ENCODE measurements at regions not wholly inside any gene's neighbourhood (a gene's known extent, or its start where the extent isn't known, plus 50 kb on each side); places are given as distances from the start of the nearest gene placed in this dataset.

GRCh38 chr3:95028688-95029087, 965.8 kb downstream of the NSUN3 start (continued):
- TF ChIP-seq MNT (conservative IDR thresholded peaks at IDR 0.05) (no peak), CHD2 (IDR thresholded peaks at IDR 0.05; ENCODE audit: low read depth, low read length) (no peak), CBFA2T2 (conservative IDR thresholded peaks at IDR 0.05) (no peak)

GRCh38 chr3:95029644-95030043, 966.8 kb downstream of the NSUN3 start:
- intact Hi-C loops (cut with micrococcal nuclease), result no loop called here
- no peaks in the 10 kb centered on the region for H3K9me1 ChIP-seq (ENCODE audit: control insufficient read depth, insufficient read depth, low read length)
- H3K4me2 ChIP-seq (ENCODE audit: insufficient read depth, low read length), result no peak overlapping the region
- no peaks in the 10 kb centered on the region for H3K27me3 ChIP-seq (ENCODE audit: control insufficient read depth in 2 of 2, insufficient read depth in 2 of 2, low read length in 2 of 2)
- H3K4me3 ChIP-seq, result no peak overlapping the region
- POLR2A ChIA-PET, result no interaction called here
- no peaks in the 10 kb centered on the region for H3K4me1 ChIP-seq (replicated peaks in 1 of 2; ENCODE audit: control insufficient read depth in 2 of 2, insufficient read depth in 2 of 2, low read length in 2 of 2)
- CTCF ChIA-PET (ENCODE audit: low intra/inter-chr PET ratio), result no interaction called here
- no peak for DNase-seq (ENCODE audit: extremely low read depth in 1 of 4, low spot score in 3 of 4)
- ATAC-seq, result no peak
- H3K27ac ChIP-seq (ENCODE audit: extremely low read depth, low read depth, low read length), result no peak overlapping the region
- no peaks in the 10 kb centered on the region for H4K20me1 ChIP-seq (replicated peaks; ENCODE audit: control insufficient read depth, insufficient read depth, low read length)
- H3K9me3 ChIP-seq (replicated peaks; ENCODE audit: control insufficient read depth, insufficient read depth, low read depth, low read length), result no peaks in the 10 kb centered on the region
- H3K9ac ChIP-seq (ENCODE audit: insufficient read depth in 1 of 2, low read depth in 2 of 2, low read length in 2 of 2), result no peak overlapping the region
- H2AFZ ChIP-seq (ENCODE audit: low read depth, low read length), result no peak overlapping the region
- BruUV-seq (replicated peaks), result no TSS peak
- FAIRE-seq, result no peak
- no peaks in the 10 kb centered on the region for H3K79me2 ChIP-seq (ENCODE audit: control insufficient read depth, insufficient read depth, low read length)
- in situ Hi-C loops (cut with MboI), result no loop called here
- no peaks in the 10 kb centered on the region for H3K36me3 ChIP-seq (ENCODE audit: control insufficient read depth, insufficient read depth, low read length)
- TF ChIP-seq E2F6 (IDR thresholded peaks at IDR 0.05; ENCODE audit: borderline replicate concordance in 1 of 2, extremely low read depth in 1 of 2, insufficient read depth in 1 of 2, insufficient read length in 1 of 2, low read depth in 1 of 2, low read length in 1 of 2, poor library complexity in 1 of 2, severe bottlenecking in 1 of 2) (no peak), ZSCAN29 (IDR thresholded peaks at IDR 0.05) (no peak), GABPB2 (CRISPR knock-in tag; conservative IDR thresholded peaks at IDR 0.05) (no peak), HNRNPL (IDR thresholded peaks at IDR 0.05; ENCODE audit: low read depth, low read length) (no peak), NR2F6 (CRISPR knock-in tag; IDR thresholded peaks at IDR 0.05) (no peak), MAFG (tag; conservative IDR thresholded peaks at IDR 0.05) (no peak), ZNF282 (CRISPR knock-in tag; IDR thresholded peaks at IDR 0.05) (no peak), PTBP1 (IDR thresholded peaks at IDR 0.05; ENCODE audit: low read depth, low read length) (no peak), ATF1 (CRISPR knock-in tag; IDR thresholded peaks at IDR 0.05) (no peak), ATF1 (tag; IDR thresholded peaks at IDR 0.05) (no peak), MEF2D (tag; conservative IDR thresholded peaks at IDR 0.05; ENCODE audit: low read depth) (no peak), ZNF717 (CRISPR knock-in tag; IDR thresholded peaks at IDR 0.05) (no peak)

Measured in K562 (cell line).